ENCODE measurements at regions not wholly inside any gene's neighbourhood (a gene's known extent, or its start where the extent isn't known, plus 50 kb on each side); places are given as distances from the start of the nearest gene placed in this dataset.

- ATAC-seq (ENCODE audit: insufficient number of reproducible peaks, low FRiP score, low read depth): no peak
- H3K9me3 ChIP-seq: no peaks in the 10 kb centered on the region
- no peak overlapping the region for H3K4me3 ChIP-seq
- no peaks in the 10 kb centered on the region for H3K27me3 ChIP-seq (replicated peaks; ENCODE audit: insufficient read depth)
- H3K4me1 ChIP-seq (ENCODE audit: control insufficient read depth in 1 of 2, low read depth in 2 of 2): no peaks in the 10 kb centered on the region
- no peak for DNase-seq (ENCODE audit: low spot score)
- no peak overlapping the region for H3K27ac ChIP-seq
- no peaks in the 10 kb centered on the region for H3K36me3 ChIP-seq
- TF ChIP-seq, protein P1, sequence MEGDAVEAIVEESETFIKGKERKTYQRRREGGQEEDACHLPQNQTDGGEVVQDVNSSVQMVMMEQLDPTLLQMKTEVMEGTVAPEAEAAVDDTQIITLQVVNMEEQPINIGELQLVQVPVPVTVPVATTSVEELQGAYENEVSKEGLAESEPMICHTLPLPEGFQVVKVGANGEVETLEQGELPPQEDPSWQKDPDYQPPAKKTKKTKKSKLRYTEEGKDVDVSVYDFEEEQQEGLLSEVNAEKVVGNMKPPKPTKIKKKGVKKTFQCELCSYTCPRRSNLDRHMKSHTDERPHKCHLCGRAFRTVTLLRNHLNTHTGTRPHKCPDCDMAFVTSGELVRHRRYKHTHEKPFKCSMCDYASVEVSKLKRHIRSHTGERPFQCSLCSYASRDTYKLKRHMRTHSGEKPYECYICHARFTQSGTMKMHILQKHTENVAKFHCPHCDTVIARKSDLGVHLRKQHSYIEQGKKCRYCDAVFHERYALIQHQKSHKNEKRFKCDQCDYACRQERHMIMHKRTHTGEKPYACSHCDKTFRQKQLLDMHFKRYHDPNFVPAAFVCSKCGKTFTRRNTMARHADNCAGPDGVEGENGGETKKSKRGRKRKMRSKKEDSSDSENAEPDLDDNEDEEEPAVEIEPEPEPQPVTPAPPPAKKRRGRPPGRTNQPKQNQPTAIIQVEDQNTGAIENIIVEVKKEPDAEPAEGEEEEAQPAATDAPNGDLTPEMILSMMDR (IDR thresholded peaks at IDR 0.05): no peak
Measured at GRCh38 chr16:7115898-7116297, 216.7 kb upstream of the RBFOX1 start.

- no peak for DNase-seq (ENCODE audit: low spot score)
- Histone ChIP-seq H3K27ac (no peak overlapping the region), H3K4me1 (ENCODE audit: control insufficient read depth in 1 of 2, low read depth in 2 of 2) (no peaks in the 10 kb centered on the region), H3K27me3 (replicated peaks; ENCODE audit: insufficient read depth) (no peaks in the 10 kb centered on the region), H3K36me3 (no peaks in the 10 kb centered on the region), H3K4me3 (no peak overlapping the region), H3K9me3 (no peaks in the 10 kb centered on the region)
- TF ChIP-seq, protein P1 (IDR thresholded peaks at IDR 0.05): no peak
- ATAC-seq (ENCODE audit: insufficient number of reproducible peaks, low FRiP score, low read depth): no peak
Measured at GRCh38 chr16:7113949-7114348, 218.7 kb upstream of the RBFOX1 start.

DNA sequence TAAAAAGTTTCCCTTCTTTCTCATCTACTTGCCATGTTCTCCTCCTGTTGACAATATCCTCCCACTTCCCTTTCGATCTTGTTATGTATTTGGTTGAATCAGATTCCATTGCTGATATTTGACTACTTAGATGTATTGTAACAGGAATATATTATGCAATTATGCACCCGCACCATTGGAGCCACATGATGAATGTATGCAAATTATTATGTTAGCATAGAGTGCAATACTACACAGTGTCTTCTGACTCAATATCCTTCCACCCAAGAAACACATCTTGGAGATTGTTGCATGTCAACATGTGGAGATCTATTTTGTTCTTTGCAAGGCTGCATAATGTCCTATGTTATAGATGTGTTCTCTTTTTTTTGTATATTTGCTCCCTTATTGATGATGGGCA lies 219.2 kb upstream of the RBFOX1 start:
- H3K4me3 ChIP-seq: no peak overlapping the region
- no peak for DNase-seq (ENCODE audit: low spot score)
- TF ChIP-seq, protein P1 (IDR thresholded peaks at IDR 0.05): no peak
- H3K9me3 ChIP-seq: no peaks in the 10 kb centered on the region
- no peak for ATAC-seq (ENCODE audit: insufficient number of reproducible peaks, low FRiP score, low read depth)
- no peaks in the 10 kb centered on the region for H3K27me3 ChIP-seq (replicated peaks; ENCODE audit: insufficient read depth)
- H3K36me3 ChIP-seq: no peaks in the 10 kb centered on the region
- H3K27ac ChIP-seq: no peak overlapping the region
- no peaks in the 10 kb centered on the region for H3K4me1 ChIP-seq (ENCODE audit: control insufficient read depth in 1 of 2, low read depth in 2 of 2)

GRCh38 chr16:7111265-7111664 lies 221.4 kb upstream of the RBFOX1 start:
- Histone ChIP-seq H3K36me3 (no peaks in the 10 kb centered on the region), H3K27ac (no peak overlapping the region), H3K9me3 (no peaks in the 10 kb centered on the region), H3K4me3 (no peak overlapping the region), H3K4me1 (ENCODE audit: control insufficient read depth in 1 of 2, low read depth in 2 of 2) (no peaks in the 10 kb centered on the region), H3K27me3 (replicated peaks; ENCODE audit: insufficient read depth) (no peaks in the 10 kb centered on the region)
- no peak for DNase-seq (ENCODE audit: low spot score)
- ATAC-seq (ENCODE audit: insufficient number of reproducible peaks, low FRiP score, low read depth): no peak
- TF ChIP-seq, protein P1 (IDR thresholded peaks at IDR 0.05): no peak

- TF ChIP-seq, protein P1 (IDR thresholded peaks at IDR 0.05): no peak
Measured at GRCh38 chr16:7107436-7107835, 225.2 kb upstream of the RBFOX1 start.

More at GRCh38 chr16:7107436-7107835, 225.2 kb upstream of the RBFOX1 start:
- no peak for DNase-seq (ENCODE audit: low spot score)
- H3K4me3 ChIP-seq: no peak overlapping the region
- H3K27me3 ChIP-seq (replicated peaks; ENCODE audit: insufficient read depth): no peaks in the 10 kb centered on the region
- no peak overlapping the region for H3K27ac ChIP-seq
- H3K9me3 ChIP-seq: no peaks in the 10 kb centered on the region
- H3K4me1 ChIP-seq (ENCODE audit: control insufficient read depth in 1 of 2, low read depth in 2 of 2): no peaks in the 10 kb centered on the region
- ATAC-seq (ENCODE audit: insufficient number of reproducible peaks, low FRiP score, low read depth): no peak
- H3K36me3 ChIP-seq: no peaks in the 10 kb centered on the region

Data from thoracic aorta (tissue), 2 donors.